ENCODE measurements at regions not wholly inside any gene's neighbourhood (a gene's known extent, or its start where the extent isn't known, plus 50 kb on each side); places are given as distances from the start of the nearest gene placed in this dataset.

DNA sequence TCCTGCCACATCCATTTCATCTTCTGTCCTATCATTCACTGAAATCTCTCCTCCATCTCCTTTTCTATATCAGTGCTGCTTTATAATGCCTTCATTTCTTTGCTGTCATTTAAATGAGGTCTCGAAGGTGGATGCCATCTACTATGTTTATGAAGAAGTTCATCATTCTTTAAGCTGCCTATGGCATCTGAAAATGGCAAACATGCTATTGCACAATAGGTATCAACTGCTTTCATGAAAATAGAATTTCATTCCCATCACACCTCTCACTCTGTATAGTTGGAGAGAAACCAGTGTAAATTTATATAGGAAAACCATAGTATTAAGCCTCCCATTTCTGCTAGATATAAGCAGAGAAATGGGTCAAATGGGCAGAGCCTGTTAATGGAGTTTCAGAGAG lies 100.2 kb downstream of the FGF9 start:
- TF ChIP-seq, protein P1, sequence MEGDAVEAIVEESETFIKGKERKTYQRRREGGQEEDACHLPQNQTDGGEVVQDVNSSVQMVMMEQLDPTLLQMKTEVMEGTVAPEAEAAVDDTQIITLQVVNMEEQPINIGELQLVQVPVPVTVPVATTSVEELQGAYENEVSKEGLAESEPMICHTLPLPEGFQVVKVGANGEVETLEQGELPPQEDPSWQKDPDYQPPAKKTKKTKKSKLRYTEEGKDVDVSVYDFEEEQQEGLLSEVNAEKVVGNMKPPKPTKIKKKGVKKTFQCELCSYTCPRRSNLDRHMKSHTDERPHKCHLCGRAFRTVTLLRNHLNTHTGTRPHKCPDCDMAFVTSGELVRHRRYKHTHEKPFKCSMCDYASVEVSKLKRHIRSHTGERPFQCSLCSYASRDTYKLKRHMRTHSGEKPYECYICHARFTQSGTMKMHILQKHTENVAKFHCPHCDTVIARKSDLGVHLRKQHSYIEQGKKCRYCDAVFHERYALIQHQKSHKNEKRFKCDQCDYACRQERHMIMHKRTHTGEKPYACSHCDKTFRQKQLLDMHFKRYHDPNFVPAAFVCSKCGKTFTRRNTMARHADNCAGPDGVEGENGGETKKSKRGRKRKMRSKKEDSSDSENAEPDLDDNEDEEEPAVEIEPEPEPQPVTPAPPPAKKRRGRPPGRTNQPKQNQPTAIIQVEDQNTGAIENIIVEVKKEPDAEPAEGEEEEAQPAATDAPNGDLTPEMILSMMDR (IDR thresholded peaks at IDR 0.05), result no peak
- TF ChIP-seq ZFX (IDR thresholded peaks at IDR 0.05; ENCODE audit: borderline replicate concordance), result no peak

Data from 22Rv1 (cell line).